GM23338 (cell line): ENCODE measurements at regions not wholly inside any gene's neighbourhood (a gene's known extent, or its start where the extent isn't known, plus 50 kb on each side); places are given as distances from the start of the nearest gene placed in this dataset.

ENCODE experiments used
- ATAC-seq: fragments of 200-7000 bp; cut with Tn5 transposase; 3 replicates; pipeline ENCODE4 v1.9.1; 2020
- DNase-seq: peaks from one replicate; pipeline ENCODE4 v3.0.0-alpha.2; 2015; ENCODE audit warnings: low spot score
- H2AFZ ChIP-seq: fragments of 200-600 bp; sonication (generic); 2 replicates; pipeline ENCODE4 v1.8.0; 2016; ENCODE audit warnings: antibody characterized with exemption, mild to moderate bottlenecking, moderate library complexity
- H3F3A ChIP-seq: fragments of 200-600 bp; sonication (generic); replicated peaks from 2 replicates; pipeline ENCODE4 v1.8.0; 2017; ENCODE audit warnings: antibody characterized with exemption, mixed run types, low read depth
- H3K27ac ChIP-seq: fragments of 200-600 bp; sonication (generic); 2 replicates; pipeline ENCODE4 v1.6.1; 2016; ENCODE audit warnings: low read depth
- H3K27me3 ChIP-seq: fragments of 200-600 bp; sonication (generic); 2 replicates; pipeline ENCODE4 v1.8.0; 2016; ENCODE audit warnings: mild to moderate bottlenecking, mixed run types, moderate library complexity; ENCODE audit not compliant: insufficient read depth
- H3K36me3 ChIP-seq: fragments of 200-600 bp; sonication (generic); 2 replicates; pipeline ENCODE4 v1.8.0; 2016; ENCODE audit warnings: mild to moderate bottlenecking; ENCODE audit not compliant: insufficient read depth
- H3K4me1 ChIP-seq: fragments of 200-600 bp; sonication (generic); 2 replicates; pipeline ENCODE4 v1.8.0; 2016; ENCODE audit warnings: mild to moderate bottlenecking, moderate library complexity; ENCODE audit not compliant: insufficient read depth
- H3K4me2 ChIP-seq: fragments of 200-600 bp; sonication (generic); 2 replicates; pipeline ENCODE4 v1.7.1; 2017; ENCODE audit warnings: mixed run types
- H3K4me3 ChIP-seq: fragments of 200-600 bp; sonication (generic); 2 replicates; pipeline ENCODE4 v1.6.1; 2016; ENCODE audit warnings: mixed run types
- H3K79me2 ChIP-seq: fragments of 200-600 bp; sonication (generic); replicated peaks from 2 replicates; pipeline ENCODE4 v1.8.0; 2017; ENCODE audit warnings: mild to moderate bottlenecking; ENCODE audit not compliant: insufficient read depth
- H3K9me2 ChIP-seq: fragments of 200-600 bp; sonication (generic); 2 replicates; pipeline ENCODE4 v1.8.0; 2017; ENCODE audit not compliant: insufficient read depth
- H4K20me1 ChIP-seq: fragments of 200-600 bp; sonication (generic); replicated peaks from 2 replicates; pipeline ENCODE4 v1.8.0; 2017; ENCODE audit warnings: mild to moderate bottlenecking; ENCODE audit not compliant: insufficient read depth
- H3K27ac Mint-ChIP-seq: 2 replicates; pipeline ENCODE4 v1.8.0; 2020; ENCODE audit warnings: inconsistent platforms, mild to moderate bottlenecking, moderate library complexity, mixed read lengths
- H3K27me3 Mint-ChIP-seq: 3 replicates; pipeline ENCODE4 v1.8.0; 2022; ENCODE audit warnings: low read depth, mild to moderate bottlenecking, moderate library complexity, mixed read lengths, inconsistent platforms; ENCODE audit not compliant: insufficient read depth, poor library complexity
- H3K36me3 Mint-ChIP-seq: 3 replicates; pipeline ENCODE4 v1.8.0; 2021; ENCODE audit warnings: low read depth, mild to moderate bottlenecking, inconsistent platforms, moderate library complexity, mixed read lengths
- H3K4me1 Mint-ChIP-seq: 3 replicates; pipeline ENCODE4 v1.8.0; 2020; ENCODE audit warnings: mild to moderate bottlenecking, inconsistent platforms, mixed read lengths
- H3K4me3 Mint-ChIP-seq: 3 replicates; pipeline ENCODE4 v1.8.0; 2021; ENCODE audit warnings: moderate library complexity, mild to moderate bottlenecking, inconsistent platforms, mixed read lengths
- H3K9me3 Mint-ChIP-seq: 3 replicates; pipeline ENCODE4 v1.8.0; 2020; ENCODE audit warnings: moderate library complexity, mild to moderate bottlenecking, inconsistent platforms, mixed read lengths
- CREB1 ChIP-seq: fragments of 250-450 bp; sonication (Bioruptor Pico); IDR thresholded peaks from 2 replicates; pipeline ENCODE4 v1.5.0; 2020; ENCODE audit warnings: low read depth, mild to moderate bottlenecking, moderate library complexity
- CTCF ChIP-seq, 2 experiments: fragments of 200-600 bp in 1 of 2; sonication (generic) in 1 of 2; conservative IDR thresholded peaks; 2 replicates each; pipeline versions ENCODE4 v1.5.1 to v1.6.1; 2016 to 2017; ENCODE audit warnings: antibody characterized with exemption in 2 of 2, low read depth in 2 of 2, mild to moderate bottlenecking in 2 of 2, moderate library complexity in 1 of 2
- EZH2 ChIP-seq: fragments of 200-600 bp; sonication (generic); IDR thresholded peaks from one replicate; pipeline ENCODE4 v1.8.0; 2017; ENCODE audit warnings: antibody characterized with exemption, mild to moderate bottlenecking, low read depth; ENCODE audit not compliant: unreplicated experiment
- EZH2phosphoT487 ChIP-seq: fragments of 200-600 bp; sonication (generic); IDR thresholded peaks from one replicate; pipeline ENCODE4 v1.8.1; 2018; ENCODE audit warnings: antibody characterized with exemption; ENCODE audit not compliant: unreplicated experiment
- JUNB ChIP-seq: IDR thresholded peaks from one replicate; pipeline ENCODE4 v1.6.1; 2016; ENCODE audit warnings: antibody characterized with exemption; ENCODE audit not compliant: unreplicated experiment
- NANOG ChIP-seq: IDR thresholded peaks from 2 replicates; pipeline ENCODE4 v1.6.1; 2016; ENCODE audit warnings: antibody characterized with exemption, borderline replicate concordance
- POLR2AphosphoS5 ChIP-seq: IDR thresholded peaks from 2 replicates; pipeline ENCODE4 v1.6.1; 2016; ENCODE audit warnings: antibody characterized with exemption, low read depth
- STAT1 ChIP-seq: IDR thresholded peaks from one replicate; pipeline ENCODE4 v1.6.1; 2016; ENCODE audit warnings: antibody characterized with exemption; ENCODE audit not compliant: unreplicated experiment
- ZNF114 ChIP-seq: fragments of 250-450 bp; sonication (Bioruptor Pico); IDR thresholded peaks from 2 replicates; pipeline ENCODE4 v1.5.0; 2020; ENCODE audit warnings: mild to moderate bottlenecking, moderate library complexity
- ZNF331 ChIP-seq: fragments of 250-450 bp; sonication (Bioruptor Pico); IDR thresholded peaks from 2 replicates; pipeline ENCODE4 v1.5.0; 2020; ENCODE audit warnings: low read depth, mild to moderate bottlenecking, moderate library complexity
- TF ChIP-seq, protein P1 (sequence below): IDR thresholded peaks from 2 replicates; pipeline ENCODE4 v1.6.1; 2016; ENCODE audit warnings: antibody characterized with exemption
- TF ChIP-seq, protein P2 (sequence below): IDR thresholded peaks from one replicate; pipeline ENCODE4 v1.6.1; 2018; ENCODE audit warnings: antibody characterized with exemption; ENCODE audit not compliant: unreplicated experiment
- TF ChIP-seq, protein P3 (sequence below): fragments of 250-450 bp; sonication (Bioruptor Pico); IDR thresholded peaks from 2 replicates; pipeline ENCODE4 v1.5.0; 2020; ENCODE audit warnings: mild to moderate bottlenecking, moderate library complexity

DNA sequence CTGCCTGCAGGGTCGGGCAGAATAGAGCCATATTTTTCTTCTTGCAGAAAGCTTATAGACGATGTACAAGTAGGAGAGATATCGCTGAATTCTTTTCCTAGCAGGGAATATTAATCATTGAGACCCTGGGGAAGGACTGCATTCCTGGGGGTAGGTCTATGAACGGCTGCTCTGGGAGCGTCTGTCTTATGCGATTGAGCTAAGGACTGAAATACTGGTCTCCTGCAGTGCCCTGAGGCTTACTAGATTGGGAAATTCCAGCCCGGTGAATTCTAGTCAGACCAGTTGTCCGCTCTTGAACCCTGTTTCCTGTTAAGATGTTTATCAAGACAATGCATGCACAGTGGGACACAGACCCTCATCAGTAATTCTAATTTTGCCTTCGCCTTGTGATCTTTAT, 59.8 kb upstream of the UBAC2 start:
- H2AFZ ChIP-seq, result no peak overlapping the region
- TF ChIP-seq, protein P1, sequence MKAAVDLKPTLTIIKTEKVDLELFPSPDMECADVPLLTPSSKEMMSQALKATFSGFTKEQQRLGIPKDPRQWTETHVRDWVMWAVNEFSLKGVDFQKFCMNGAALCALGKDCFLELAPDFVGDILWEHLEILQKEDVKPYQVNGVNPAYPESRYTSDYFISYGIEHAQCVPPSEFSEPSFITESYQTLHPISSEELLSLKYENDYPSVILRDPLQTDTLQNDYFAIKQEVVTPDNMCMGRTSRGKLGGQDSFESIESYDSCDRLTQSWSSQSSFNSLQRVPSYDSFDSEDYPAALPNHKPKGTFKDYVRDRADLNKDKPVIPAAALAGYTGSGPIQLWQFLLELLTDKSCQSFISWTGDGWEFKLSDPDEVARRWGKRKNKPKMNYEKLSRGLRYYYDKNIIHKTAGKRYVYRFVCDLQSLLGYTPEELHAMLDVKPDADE, result no peak
- TF ChIP-seq, protein P2, sequence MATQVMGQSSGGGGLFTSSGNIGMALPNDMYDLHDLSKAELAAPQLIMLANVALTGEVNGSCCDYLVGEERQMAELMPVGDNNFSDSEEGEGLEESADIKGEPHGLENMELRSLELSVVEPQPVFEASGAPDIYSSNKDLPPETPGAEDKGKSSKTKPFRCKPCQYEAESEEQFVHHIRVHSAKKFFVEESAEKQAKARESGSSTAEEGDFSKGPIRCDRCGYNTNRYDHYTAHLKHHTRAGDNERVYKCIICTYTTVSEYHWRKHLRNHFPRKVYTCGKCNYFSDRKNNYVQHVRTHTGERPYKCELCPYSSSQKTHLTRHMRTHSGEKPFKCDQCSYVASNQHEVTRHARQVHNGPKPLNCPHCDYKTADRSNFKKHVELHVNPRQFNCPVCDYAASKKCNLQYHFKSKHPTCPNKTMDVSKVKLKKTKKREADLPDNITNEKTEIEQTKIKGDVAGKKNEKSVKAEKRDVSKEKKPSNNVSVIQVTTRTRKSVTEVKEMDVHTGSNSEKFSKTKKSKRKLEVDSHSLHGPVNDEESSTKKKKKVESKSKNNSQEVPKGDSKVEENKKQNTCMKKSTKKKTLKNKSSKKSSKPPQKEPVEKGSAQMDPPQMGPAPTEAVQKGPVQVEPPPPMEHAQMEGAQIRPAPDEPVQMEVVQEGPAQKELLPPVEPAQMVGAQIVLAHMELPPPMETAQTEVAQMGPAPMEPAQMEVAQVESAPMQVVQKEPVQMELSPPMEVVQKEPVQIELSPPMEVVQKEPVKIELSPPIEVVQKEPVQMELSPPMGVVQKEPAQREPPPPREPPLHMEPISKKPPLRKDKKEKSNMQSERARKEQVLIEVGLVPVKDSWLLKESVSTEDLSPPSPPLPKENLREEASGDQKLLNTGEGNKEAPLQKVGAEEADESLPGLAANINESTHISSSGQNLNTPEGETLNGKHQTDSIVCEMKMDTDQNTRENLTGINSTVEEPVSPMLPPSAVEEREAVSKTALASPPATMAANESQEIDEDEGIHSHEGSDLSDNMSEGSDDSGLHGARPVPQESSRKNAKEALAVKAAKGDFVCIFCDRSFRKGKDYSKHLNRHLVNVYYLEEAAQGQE, result no peak
- no peak for TF ChIP-seq NANOG
- no peak for TF ChIP-seq JUNB
- no peak for TF ChIP-seq POLR2AphosphoS5
- no peak for TF ChIP-seq EZH2
- no peak for TF ChIP-seq CREB1 (CRISPR knock-in tag)
- no peak for TF ChIP-seq CTCF (conservative IDR thresholded peaks at IDR 0.05; ENCODE audit: low read depth in 2 of 2)
- TF ChIP-seq ZNF114 (CRISPR knock-in tag), result no peak
- TF ChIP-seq ZNF331, result no peak
- no peak for TF ChIP-seq EZH2phosphoT487
- no peak for TF ChIP-seq STAT1
- TF ChIP-seq, protein P3, sequence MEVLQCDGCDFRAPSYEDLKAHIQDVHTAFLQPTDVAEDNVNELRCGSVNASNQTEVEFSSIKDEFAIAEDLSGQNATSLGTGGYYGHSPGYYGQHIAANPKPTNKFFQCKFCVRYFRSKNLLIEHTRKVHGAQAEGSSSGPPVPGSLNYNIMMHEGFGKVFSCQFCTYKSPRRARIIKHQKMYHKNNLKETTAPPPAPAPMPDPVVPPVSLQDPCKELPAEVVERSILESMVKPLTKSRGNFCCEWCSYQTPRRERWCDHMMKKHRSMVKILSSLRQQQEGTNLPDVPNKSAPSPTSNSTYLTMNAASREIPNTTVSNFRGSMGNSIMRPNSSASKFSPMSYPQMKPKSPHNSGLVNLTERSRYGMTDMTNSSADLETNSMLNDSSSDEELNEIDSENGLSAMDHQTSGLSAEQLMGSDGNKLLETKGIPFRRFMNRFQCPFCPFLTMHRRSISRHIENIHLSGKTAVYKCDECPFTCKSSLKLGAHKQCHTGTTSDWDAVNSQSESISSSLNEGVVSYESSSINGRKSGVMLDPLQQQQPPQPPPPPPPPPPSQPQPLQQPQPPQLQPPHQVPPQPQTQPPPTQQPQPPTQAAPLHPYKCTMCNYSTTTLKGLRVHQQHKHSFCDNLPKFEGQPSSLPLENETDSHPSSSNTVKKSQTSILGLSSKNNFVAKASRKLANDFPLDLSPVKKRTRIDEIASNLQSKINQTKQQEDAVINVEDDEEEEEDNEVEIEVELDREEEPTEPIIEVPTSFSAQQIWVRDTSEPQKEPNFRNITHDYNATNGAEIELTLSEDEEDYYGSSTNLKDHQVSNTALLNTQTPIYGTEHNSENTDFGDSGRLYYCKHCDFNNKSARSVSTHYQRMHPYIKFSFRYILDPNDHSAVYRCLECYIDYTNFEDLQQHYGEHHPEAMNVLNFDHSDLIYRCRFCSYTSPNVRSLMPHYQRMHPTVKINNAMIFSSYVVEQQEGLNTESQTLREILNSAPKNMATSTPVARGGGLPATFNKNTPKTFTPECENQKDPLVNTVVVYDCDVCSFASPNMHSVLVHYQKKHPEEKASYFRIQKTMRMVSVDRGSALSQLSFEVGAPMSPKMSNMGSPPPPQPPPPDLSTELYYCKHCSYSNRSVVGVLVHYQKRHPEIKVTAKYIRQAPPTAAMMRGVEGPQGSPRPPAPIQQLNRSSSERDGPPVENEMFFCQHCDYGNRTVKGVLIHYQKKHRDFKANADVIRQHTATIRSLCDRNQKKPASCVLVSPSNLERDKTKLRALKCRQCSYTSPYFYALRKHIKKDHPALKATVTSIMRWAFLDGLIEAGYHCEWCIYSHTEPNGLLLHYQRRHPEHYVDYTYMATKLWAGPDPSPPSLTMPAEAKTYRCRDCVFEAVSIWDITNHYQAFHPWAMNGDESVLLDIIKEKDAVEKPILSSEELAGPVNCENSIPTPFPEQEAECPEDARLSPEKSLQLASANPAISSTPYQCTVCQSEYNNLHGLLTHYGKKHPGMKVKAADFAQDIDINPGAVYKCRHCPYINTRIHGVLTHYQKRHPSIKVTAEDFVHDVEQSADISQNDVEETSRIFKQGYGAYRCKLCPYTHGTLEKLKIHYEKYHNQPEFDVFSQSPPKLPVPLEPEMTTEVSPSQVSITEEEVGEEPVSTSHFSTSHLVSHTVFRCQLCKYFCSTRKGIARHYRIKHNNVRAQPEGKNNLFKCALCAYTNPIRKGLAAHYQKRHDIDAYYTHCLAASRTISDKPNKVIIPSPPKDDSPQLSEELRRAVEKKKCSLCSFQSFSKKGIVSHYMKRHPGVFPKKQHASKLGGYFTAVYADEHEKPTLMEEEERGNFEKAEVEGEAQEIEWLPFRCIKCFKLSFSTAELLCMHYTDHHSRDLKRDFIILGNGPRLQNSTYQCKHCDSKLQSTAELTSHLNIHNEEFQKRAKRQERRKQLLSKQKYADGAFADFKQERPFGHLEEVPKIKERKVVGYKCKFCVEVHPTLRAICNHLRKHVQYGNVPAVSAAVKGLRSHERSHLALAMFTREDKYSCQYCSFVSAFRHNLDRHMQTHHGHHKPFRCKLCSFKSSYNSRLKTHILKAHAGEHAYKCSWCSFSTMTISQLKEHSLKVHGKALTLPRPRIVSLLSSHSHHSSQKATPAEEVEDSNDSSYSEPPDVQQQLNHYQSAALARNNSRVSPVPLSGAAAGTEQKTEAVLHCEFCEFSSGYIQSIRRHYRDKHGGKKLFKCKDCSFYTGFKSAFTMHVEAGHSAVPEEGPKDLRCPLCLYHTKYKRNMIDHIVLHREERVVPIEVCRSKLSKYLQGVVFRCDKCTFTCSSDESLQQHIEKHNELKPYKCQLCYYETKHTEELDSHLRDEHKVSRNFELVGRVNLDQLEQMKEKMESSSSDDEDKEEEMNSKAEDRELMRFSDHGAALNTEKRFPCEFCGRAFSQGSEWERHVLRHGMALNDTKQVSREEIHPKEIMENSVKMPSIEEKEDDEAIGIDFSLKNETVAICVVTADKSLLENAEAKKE (CRISPR knock-in tag), result no peak
- no peaks in the 10 kb centered on the region for H3F3A ChIP-seq
- DNase-seq (peak; percentile 24), ATAC-seq (no peak)
- Mint-ChIP-seq H3K9me3 (peaks cover 24% of the 10 kb centered on the region), H3K36me3 (peaks cover 15% of the 10 kb centered on the region; the same call in 2 of the 3 replicates), H3K4me3 (no peak overlapping the region), H3K27ac (no peak overlapping the region), H3K27me3 (peaks cover 4% of the 10 kb centered on the region), H3K4me1 (peaks cover 5% of the 10 kb centered on the region)
- no peaks in the 10 kb centered on the region for H3K4me1 ChIP-seq
- H3K36me3 ChIP-seq, result no peaks in the 10 kb centered on the region
- H3K9me2 ChIP-seq, result no peaks in the 10 kb centered on the region
- H3K4me2 ChIP-seq, result no peak overlapping the region
- no peaks in the 10 kb centered on the region for H3K27me3 ChIP-seq
- no peaks in the 10 kb centered on the region for H4K20me1 ChIP-seq
- no peaks in the 10 kb centered on the region for H3K79me2 ChIP-seq
- no peak overlapping the region for H3K27ac ChIP-seq
- H3K4me3 ChIP-seq, result no peak overlapping the region
